Effector memory CD8-positive, alpha-beta T cell (primary cell): ENCODE measurements at regions not wholly inside any gene's neighbourhood (a gene's known extent, or its start where the extent isn't known, plus 50 kb on each side); places are given as distances from the start of the nearest gene placed in this dataset.

Source experiments
- ATAC-seq: fragments of 150-1000 bp; cut with Tn5 transposase; replicated peaks from 2 replicates; pipeline ENCODE4 v1.10.0; 2021; ENCODE audit warnings: mild to moderate bottlenecking, moderate library complexity
- DNase-seq, 3 experiments: peaks; one replicate each; pipeline ENCODE4 v3.0.0; 2021
- H3K27ac Mint-ChIP-seq, 2 donors: one replicate each; pipeline ENCODE4 v1.8.0; 2022; ENCODE audit warnings: mild to moderate bottlenecking in 2 of 2, mixed read lengths in 2 of 2, moderate library complexity in 2 of 2
- H3K27me3 Mint-ChIP-seq, 2 donors: one replicate each; pipeline ENCODE4 v1.8.0; 2022; ENCODE audit warnings: mixed read lengths in 2 of 2
- H3K36me3 Mint-ChIP-seq: one replicate; pipeline ENCODE4 v1.8.0; 2022; ENCODE audit warnings: mild to moderate bottlenecking, moderate library complexity, mixed read lengths; ENCODE audit not compliant: insufficient read depth
- H3K4me1 Mint-ChIP-seq, 2 donors: one replicate each; pipeline ENCODE4 v1.8.0; 2022; ENCODE audit warnings: low read depth in 2 of 2, mixed read lengths in 2 of 2
- H3K4me3 Mint-ChIP-seq, 2 donors: one replicate each; pipeline ENCODE4 v1.8.0; 2022; ENCODE audit warnings: mild to moderate bottlenecking in 2 of 2, mixed read lengths in 2 of 2, moderate library complexity in 2 of 2
- H3K9me3 Mint-ChIP-seq, 2 donors: one replicate each; pipeline ENCODE4 v1.8.0; 2022; ENCODE audit warnings: mixed read lengths in 2 of 2

DNA sequence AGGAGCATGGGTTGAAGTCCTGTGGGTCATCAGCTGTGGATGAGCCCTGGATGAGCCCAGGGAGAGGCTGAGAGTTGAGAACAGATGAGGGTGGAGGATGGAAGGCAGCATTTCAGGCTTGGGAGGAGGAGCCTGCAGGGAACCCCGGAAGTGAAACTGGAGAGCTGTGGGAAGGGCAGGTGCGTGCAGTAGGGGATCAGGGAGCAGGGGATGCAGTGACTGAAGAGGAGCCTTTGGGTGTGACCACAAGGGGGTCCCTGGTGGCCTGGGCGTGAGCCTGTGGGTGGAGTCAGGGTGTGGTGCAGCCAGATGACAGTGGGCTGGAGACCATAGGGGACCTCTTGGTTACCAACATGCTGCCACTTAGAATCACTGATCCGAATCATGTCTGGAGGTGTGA, 115.5 kb downstream of the PAPOLA start:
- no peak for ATAC-seq
- Mint-ChIP-seq H3K4me3 (no peak overlapping the region), H3K36me3 (no peaks in the 10 kb centered on the region), H3K27ac (no peak overlapping the region), H3K4me1 (no peaks in the 10 kb centered on the region), H3K9me3 (no peaks in the 10 kb centered on the region), H3K27me3 (peaks cover 64 to 76% of the 10 kb centered on the region in 2 donors)
- DNase-seq: no peak

GRCh38 chr14:96622926-96623325, 120.7 kb downstream of the PAPOLA start:
- ATAC-seq (no peak), DNase-seq (no peak)
- Mint-ChIP-seq H3K27me3 (peaks cover 38 to 46% of the 10 kb centered on the region in 2 donors), H3K4me3 (no peak overlapping the region), H3K27ac (no peak overlapping the region), H3K9me3 (no peaks in the 10 kb centered on the region), H3K4me1 (no peaks in the 10 kb centered on the region), H3K36me3 (peaks cover 3% of the 10 kb centered on the region)

- H3K36me3 Mint-ChIP-seq: peaks cover 3% of the 10 kb centered on the region
- ATAC-seq: no peak
Measured at GRCh38 chr14:96623676-96624484, 121.7 kb downstream of the PAPOLA start.

GRCh38 chr14:96624661-96625425, 122.7 kb downstream of the PAPOLA start:
- Mint-ChIP-seq H3K4me3 (no peak overlapping the region), H3K4me1 (no peaks in the 10 kb centered on the region), H3K36me3 (peaks cover 3% of the 10 kb centered on the region), H3K27me3 (peaks cover 26 to 27% of the 10 kb centered on the region in 2 donors), H3K27ac (no peak overlapping the region), H3K9me3 (no peaks in the 10 kb centered on the region)
- no peak for ATAC-seq
- no peak for DNase-seq

More at GRCh38 chr14:96623676-96624484, 121.7 kb downstream of the PAPOLA start:
- Mint-ChIP-seq H3K27ac (no peak overlapping the region), H3K9me3 (no peaks in the 10 kb centered on the region), H3K4me1 (no peaks in the 10 kb centered on the region), H3K27me3 (peaks cover 32 to 36% of the 10 kb centered on the region in 2 donors), H3K4me3 (no peak overlapping the region)
- DNase-seq: no peak

GRCh38 chr14:96625426-96625985, 123.3 kb downstream of the PAPOLA start:
- no peak overlapping the region for H3K27ac Mint-ChIP-seq

GRCh38 chr14:96626121-96626768, 124.1 kb downstream of the PAPOLA start:
- no peak overlapping the region for H3K27ac Mint-ChIP-seq
- peaks cover 3% of the 10 kb centered on the region for H3K36me3 Mint-ChIP-seq
- H3K9me3 Mint-ChIP-seq: no peaks in the 10 kb centered on the region
- peaks cover 24 to 26% of the 10 kb centered on the region in 2 donors for H3K27me3 Mint-ChIP-seq
- H3K4me3 Mint-ChIP-seq: no peak overlapping the region
- H3K4me1 Mint-ChIP-seq: no peaks in the 10 kb centered on the region
- DNase-seq: no peak
- ATAC-seq: no peak

More at GRCh38 chr14:96625426-96625985, 123.3 kb downstream of the PAPOLA start:
- H3K4me1 Mint-ChIP-seq: no peaks in the 10 kb centered on the region
- H3K9me3 Mint-ChIP-seq: no peaks in the 10 kb centered on the region
- H3K4me3 Mint-ChIP-seq: no peak overlapping the region
- peaks cover 26 to 27% of the 10 kb centered on the region in 2 donors for H3K27me3 Mint-ChIP-seq
- ATAC-seq (no peak), DNase-seq (no peak)
- H3K36me3 Mint-ChIP-seq: peaks cover 3% of the 10 kb centered on the region

DNA sequence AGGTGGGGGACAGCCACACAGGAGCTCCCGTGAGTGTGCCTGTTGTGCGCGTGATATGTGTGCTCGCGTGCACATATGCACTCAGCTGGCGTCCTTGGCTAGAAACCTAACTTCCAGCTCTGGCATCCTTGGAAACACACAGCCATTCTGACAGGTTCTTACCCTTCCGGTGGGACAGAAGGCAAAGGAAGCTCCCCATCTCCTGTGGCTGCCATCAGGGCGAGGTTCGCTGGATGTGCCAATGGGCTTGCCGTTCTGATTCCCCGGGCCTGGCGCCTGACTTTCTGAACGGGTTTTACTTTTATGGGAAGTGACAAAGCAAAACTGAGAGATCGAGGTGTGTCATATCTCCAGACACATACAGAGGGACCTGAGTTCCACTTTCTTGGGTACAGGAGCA, 124.7 kb downstream of the PAPOLA start:
- no peaks in the 10 kb centered on the region for H3K9me3 Mint-ChIP-seq
- H3K4me1 Mint-ChIP-seq: peaks cover 1% of the 10 kb centered on the region in 2 donors
- ATAC-seq (no peak), DNase-seq (no peak)
- H3K36me3 Mint-ChIP-seq: peaks cover 3% of the 10 kb centered on the region
- no peak overlapping the region for H3K4me3 Mint-ChIP-seq
- no peak overlapping the region for H3K27ac Mint-ChIP-seq
- peaks cover 20% of the 10 kb centered on the region in 2 donors for H3K27me3 Mint-ChIP-seq

DNA sequence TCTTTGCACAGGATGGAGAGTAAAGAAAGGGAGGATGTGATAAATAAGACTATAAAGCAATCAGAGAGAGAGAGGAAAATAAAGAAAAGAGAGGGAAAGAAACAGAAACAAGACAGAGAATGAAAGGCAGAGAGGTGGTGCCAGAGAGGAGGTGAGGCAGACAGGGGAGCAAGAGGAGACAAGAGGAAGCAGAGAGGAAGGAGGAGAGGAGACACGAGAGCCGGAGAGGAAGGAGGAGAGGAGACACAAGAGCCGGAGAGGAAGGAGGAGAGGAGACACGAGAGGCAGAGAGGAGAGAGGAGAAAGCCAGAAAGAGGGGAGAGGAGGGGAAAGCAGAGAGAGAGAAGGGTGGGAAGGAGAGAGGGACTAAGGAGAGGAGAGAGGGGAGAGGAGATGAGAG, 125.2 kb downstream of the PAPOLA start:
- H3K4me1 Mint-ChIP-seq: peaks cover 1 to 4% of the 10 kb centered on the region in 2 donors
- peaks cover 3% of the 10 kb centered on the region for H3K36me3 Mint-ChIP-seq
- ATAC-seq (no peak), DNase-seq (no peak)
- H3K9me3 Mint-ChIP-seq: no peaks in the 10 kb centered on the region
- H3K27ac Mint-ChIP-seq: no peak overlapping the region
- no peak overlapping the region for H3K4me3 Mint-ChIP-seq
- H3K27me3 Mint-ChIP-seq: peaks cover 20% of the 10 kb centered on the region in 2 donors

DNA sequence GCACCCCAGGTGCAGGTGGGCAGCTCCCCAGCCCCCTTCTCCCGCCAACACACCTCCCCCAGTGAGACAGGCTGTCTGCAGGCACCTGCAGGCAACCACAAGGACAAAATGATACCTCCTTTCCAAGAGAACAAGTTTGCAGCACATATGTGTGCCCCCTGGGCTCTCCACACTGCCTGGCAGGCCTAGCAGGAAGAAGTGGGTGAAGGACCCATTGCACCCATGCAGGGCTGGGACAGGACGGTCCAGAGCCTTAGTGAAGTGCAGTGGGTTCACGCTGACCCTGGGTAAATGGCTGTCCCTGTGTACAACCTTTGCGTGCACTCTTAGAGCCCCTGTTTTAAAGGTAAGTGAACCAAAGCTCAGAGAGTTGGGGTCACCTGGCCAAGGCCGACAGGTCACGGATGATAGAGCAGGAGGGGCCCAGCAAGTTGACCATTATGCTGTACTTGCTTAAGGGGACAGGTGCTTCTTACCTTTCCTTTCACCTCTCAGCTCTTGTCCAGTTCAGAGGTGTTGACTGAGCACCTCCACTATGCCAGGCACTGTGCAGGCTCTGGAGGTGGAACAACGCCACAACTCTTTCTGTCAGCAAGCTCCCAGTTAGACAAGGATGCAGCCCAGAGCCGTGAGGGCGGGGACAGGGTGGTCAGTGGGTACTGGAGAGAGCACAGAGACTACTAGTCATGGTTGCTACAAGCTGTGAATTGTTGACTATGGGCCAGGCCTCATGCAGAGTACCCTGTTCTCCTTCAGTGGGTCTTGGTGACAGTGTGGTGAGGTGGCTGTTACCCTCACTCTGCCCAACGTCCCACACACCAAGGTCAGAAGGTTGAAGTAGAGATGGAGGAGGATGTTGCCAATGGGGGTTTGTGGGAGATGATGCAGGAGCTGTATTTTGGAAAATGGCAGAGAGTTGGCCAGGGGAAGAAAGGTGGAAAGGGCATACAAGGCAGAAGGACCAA, 125.9 kb downstream of the PAPOLA start:
- peaks cover 15 to 20% of the 10 kb centered on the region in 2 donors for H3K27me3 Mint-ChIP-seq
- no peak overlapping the region for H3K27ac Mint-ChIP-seq
- no peak for DNase-seq

DNA sequence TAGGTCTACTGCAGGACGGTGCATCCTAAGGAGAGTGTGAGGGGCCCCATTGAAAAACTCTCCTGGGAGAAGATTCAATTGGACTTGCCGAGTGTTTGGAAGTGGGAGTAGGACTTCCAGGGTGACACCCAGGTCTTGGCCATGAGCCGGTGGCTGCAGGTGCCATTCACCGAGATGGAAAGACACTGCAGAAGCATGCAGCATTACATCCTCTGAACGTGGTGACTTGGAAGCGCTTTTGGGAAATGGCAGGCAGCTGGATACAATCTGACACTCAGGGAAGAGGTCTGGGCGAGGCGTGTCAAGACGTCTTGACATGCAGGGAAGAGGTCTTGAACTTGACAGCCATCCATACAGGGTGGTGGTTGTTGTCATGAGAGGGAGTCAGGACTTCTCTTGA, 126.9 kb downstream of the PAPOLA start:
- peaks cover 5 to 14% of the 10 kb centered on the region in 2 donors for H3K27me3 Mint-ChIP-seq
- ATAC-seq: no peak
- H3K27ac Mint-ChIP-seq: no peak overlapping the region
- peaks cover 1 to 4% of the 10 kb centered on the region in 2 donors for H3K4me1 Mint-ChIP-seq
- H3K4me3 Mint-ChIP-seq: no peak overlapping the region
- DNase-seq: no peak
- peaks cover 3% of the 10 kb centered on the region for H3K36me3 Mint-ChIP-seq
- H3K9me3 Mint-ChIP-seq: no peaks in the 10 kb centered on the region

More for the DNA sequence above, 125.9 kb downstream of the PAPOLA start:
- peaks cover 1 to 4% of the 10 kb centered on the region in 2 donors for H3K4me1 Mint-ChIP-seq
- no peaks in the 10 kb centered on the region for H3K9me3 Mint-ChIP-seq
- peaks cover 3% of the 10 kb centered on the region for H3K36me3 Mint-ChIP-seq
- ATAC-seq: no peak
- no peak overlapping the region for H3K4me3 Mint-ChIP-seq

- peaks cover 0 to 8% of the 10 kb centered on the region in 2 donors for H3K27me3 Mint-ChIP-seq
- DNase-seq: no peak
- H3K9me3 Mint-ChIP-seq: no peaks in the 10 kb centered on the region
Measured at GRCh38 chr14:96629558-96630222, 127.5 kb downstream of the PAPOLA start.

DNA sequence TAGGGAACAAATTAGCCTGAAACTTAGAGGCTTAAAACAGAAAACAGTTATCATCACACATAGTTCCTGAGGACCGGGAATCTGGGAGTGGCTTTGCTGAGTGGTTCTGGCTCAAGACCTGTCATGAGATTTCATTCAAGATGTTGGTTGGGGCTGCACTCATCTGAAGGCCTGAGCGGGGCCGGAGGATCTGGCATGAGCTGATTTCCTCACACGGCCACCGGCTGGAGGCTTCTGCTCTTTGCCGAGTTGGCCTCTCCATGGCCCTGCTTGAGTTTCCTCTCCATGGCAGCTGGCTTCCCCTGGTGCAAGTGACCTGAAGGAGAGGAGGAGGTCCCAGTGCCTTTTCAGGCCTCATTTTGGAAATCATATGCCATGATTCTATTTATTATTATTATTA, 128.1 kb downstream of the PAPOLA start:
- Mint-ChIP-seq H3K27ac (no peak overlapping the region), H3K9me3 (no peaks in the 10 kb centered on the region), H3K27me3 (peaks cover 0 to 8% of the 10 kb centered on the region in 2 donors), H3K4me3 (no peak overlapping the region), H3K36me3 (peaks cover 3% of the 10 kb centered on the region), H3K4me1 (peaks cover 1 to 4% of the 10 kb centered on the region in 2 donors)
- no peak for ATAC-seq
- DNase-seq: no peak

More at GRCh38 chr14:96629558-96630222, 127.5 kb downstream of the PAPOLA start:
- Mint-ChIP-seq H3K4me1 (peaks cover 1 to 4% of the 10 kb centered on the region in 2 donors), H3K36me3 (peaks cover 3% of the 10 kb centered on the region), H3K27ac (no peak overlapping the region), H3K4me3 (no peak overlapping the region)
- ATAC-seq: no peak
